ENCODE measurements at regions not wholly inside any gene's neighbourhood (a gene's known extent, or its start where the extent isn't known, plus 50 kb on each side); places are given as distances from the start of the nearest gene placed in this dataset.

DNA sequence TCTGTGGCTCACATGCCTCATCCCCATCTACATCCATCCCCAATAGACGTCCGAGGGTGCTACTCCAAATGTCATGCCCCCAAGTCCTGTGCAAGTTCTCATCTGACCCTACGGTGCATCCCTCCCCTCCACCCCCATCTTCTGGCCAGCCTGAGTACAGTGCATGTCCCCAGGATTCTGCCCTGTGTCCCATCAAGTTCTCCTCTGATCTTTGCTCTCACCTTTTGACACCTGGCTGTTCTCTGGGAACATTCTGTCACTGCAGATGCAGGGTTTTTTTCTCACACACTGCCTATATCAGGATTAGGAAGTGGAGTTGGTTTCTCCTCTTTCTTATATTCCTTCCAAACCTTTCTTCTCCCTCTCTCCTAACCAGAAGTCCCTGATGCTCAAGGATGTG, 377.2 kb downstream of the GADD45G start:
- no peak overlapping the region for H3K9ac ChIP-seq
- WGBS (ENCODE audit: low lambda C conversion rate), result 40% methylated on average over 3 of the region's 3 CpGs
- CTCF ChIA-PET, result interaction anchor here (1.0 kb wide), 1 partner anchor 384 kb away, joined by 3 read pairs; no protein-coding TSS in a partner anchor

GRCh38 chr9:89983411-89983810, 378.6 kb downstream of the GADD45G start:
- CTCF ChIA-PET, result no interaction called here

More for the DNA sequence above, 377.2 kb downstream of the GADD45G start:
- Histone ChIP-seq H3K4me2 (no peak overlapping the region), H3K4me1 (ENCODE audit: control insufficient read depth in 1 of 2, insufficient read depth in 2 of 2, low read depth in 1 of 2, low read length in 1 of 2) (no peaks in the 10 kb centered on the region), H3K27me3 (ENCODE audit: insufficient read depth) (no peaks in the 10 kb centered on the region), H3K79me2 (ENCODE audit: insufficient read depth) (no peaks in the 10 kb centered on the region), H3K9me2 (no peaks in the 10 kb centered on the region), H3K36me3 (replicated peaks in 1 of 2; ENCODE audit: control insufficient read depth in 1 of 2, insufficient read depth in 2 of 2, low read length in 1 of 2) (no peaks in the 10 kb centered on the region), H3K27ac (ENCODE audit: low read depth in 2 of 2, low read length in 1 of 2) (no peak overlapping the region), H3K9me3 (no peaks in the 10 kb centered on the region), H4K20me1 (ENCODE audit: insufficient read depth) (no peaks in the 10 kb centered on the region), H3K4me3 (ENCODE audit: low read depth in 2 of 2, low read length in 1 of 2) (no peak overlapping the region), H2AFZ (ENCODE audit: low read depth) (no peak overlapping the region), H3F3A (replicated peaks; ENCODE audit: insufficient read depth) (no peaks in the 10 kb centered on the region)
- no peak for DNase-seq
- TF ChIP-seq GABPA (IDR thresholded peaks at IDR 0.05; ENCODE audit: low read depth), result no peak
- no peak for TF ChIP-seq RFX5 (IDR thresholded peaks at IDR 0.05; ENCODE audit: low read length)
- no peak for TF ChIP-seq RXRA (IDR thresholded peaks at IDR 0.05; ENCODE audit: borderline replicate concordance, low read depth)
- TF ChIP-seq, protein P1, sequence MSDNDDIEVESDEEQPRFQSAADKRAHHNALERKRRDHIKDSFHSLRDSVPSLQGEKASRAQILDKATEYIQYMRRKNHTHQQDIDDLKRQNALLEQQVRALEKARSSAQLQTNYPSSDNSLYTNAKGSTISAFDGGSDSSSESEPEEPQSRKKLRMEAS (IDR thresholded peaks at IDR 0.05; ENCODE audit: low read depth), result no peak
- TF ChIP-seq MEF2A (IDR thresholded peaks at IDR 0.05; ENCODE audit: borderline replicate concordance, low read depth), result no peak
- TF ChIP-seq, protein P2, sequence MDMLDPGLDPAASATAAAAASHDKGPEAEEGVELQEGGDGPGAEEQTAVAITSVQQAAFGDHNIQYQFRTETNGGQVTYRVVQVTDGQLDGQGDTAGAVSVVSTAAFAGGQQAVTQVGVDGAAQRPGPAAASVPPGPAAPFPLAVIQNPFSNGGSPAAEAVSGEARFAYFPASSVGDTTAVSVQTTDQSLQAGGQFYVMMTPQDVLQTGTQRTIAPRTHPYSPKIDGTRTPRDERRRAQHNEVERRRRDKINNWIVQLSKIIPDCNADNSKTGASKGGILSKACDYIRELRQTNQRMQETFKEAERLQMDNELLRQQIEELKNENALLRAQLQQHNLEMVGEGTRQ (IDR thresholded peaks at IDR 0.05; ENCODE audit: borderline replicate concordance, low read depth, low read length), result no peak
- no peak for TF ChIP-seq MXI1 (IDR thresholded peaks at IDR 0.05; ENCODE audit: low read depth, low read length)
- POLR2A ChIA-PET, result no interaction called here

DNA sequence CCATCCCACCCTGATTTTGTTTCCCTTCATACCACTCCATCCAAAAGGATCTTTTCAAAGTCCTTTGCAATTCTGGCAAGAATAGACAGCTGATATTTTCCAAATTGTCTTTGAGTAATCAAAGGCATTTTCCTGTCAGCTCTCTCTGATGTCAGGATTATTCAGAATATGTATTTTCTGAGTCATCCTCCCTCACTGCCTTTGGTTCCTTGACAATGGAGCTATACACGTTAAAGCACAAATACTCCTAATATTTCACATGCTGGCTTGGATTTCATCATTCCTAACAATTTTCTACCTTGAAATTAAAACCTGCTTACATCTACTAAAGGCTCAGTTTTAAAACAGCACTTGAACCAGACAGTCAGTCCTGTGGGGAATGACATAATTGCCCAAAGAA, 379.4 kb downstream of the GADD45G start:
- CTCF ChIA-PET, result no interaction called here
- H3K4me1 ChIP-seq (ENCODE audit: control insufficient read depth in 1 of 2, insufficient read depth in 2 of 2, low read depth in 1 of 2, low read length in 1 of 2), result no peaks in the 10 kb centered on the region
- H3K9me3 ChIP-seq, result no peaks in the 10 kb centered on the region
- no peak overlapping the region for H3K27ac ChIP-seq (ENCODE audit: low read depth in 2 of 2, low read length in 1 of 2)
- no peak for DNase-seq
- no peaks in the 10 kb centered on the region for H3K9me2 ChIP-seq
- H3K27me3 ChIP-seq (ENCODE audit: insufficient read depth), result no peaks in the 10 kb centered on the region
- WGBS (ENCODE audit: low lambda C conversion rate), result 22% methylated on average over 1 of the region's 1 CpG
- H3K79me2 ChIP-seq (ENCODE audit: insufficient read depth), result no peaks in the 10 kb centered on the region
- TF ChIP-seq, protein P3, sequence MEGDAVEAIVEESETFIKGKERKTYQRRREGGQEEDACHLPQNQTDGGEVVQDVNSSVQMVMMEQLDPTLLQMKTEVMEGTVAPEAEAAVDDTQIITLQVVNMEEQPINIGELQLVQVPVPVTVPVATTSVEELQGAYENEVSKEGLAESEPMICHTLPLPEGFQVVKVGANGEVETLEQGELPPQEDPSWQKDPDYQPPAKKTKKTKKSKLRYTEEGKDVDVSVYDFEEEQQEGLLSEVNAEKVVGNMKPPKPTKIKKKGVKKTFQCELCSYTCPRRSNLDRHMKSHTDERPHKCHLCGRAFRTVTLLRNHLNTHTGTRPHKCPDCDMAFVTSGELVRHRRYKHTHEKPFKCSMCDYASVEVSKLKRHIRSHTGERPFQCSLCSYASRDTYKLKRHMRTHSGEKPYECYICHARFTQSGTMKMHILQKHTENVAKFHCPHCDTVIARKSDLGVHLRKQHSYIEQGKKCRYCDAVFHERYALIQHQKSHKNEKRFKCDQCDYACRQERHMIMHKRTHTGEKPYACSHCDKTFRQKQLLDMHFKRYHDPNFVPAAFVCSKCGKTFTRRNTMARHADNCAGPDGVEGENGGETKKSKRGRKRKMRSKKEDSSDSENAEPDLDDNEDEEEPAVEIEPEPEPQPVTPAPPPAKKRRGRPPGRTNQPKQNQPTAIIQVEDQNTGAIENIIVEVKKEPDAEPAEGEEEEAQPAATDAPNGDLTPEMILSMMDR (IDR thresholded peaks at IDR 0.05), result no peak
- no peak for TF ChIP-seq PBX3 (IDR thresholded peaks at IDR 0.05)
- TF ChIP-seq SMC3 (IDR thresholded peaks at IDR 0.05; ENCODE audit: low read depth, low read length), result no peak
- TF ChIP-seq GABPA (IDR thresholded peaks at IDR 0.05; ENCODE audit: low read depth), result no peak
- no peak for TF ChIP-seq POLR2AphosphoS5 (IDR thresholded peaks at IDR 0.05; ENCODE audit: low read depth, low read length)
- no peak for TF ChIP-seq MXI1 (IDR thresholded peaks at IDR 0.05; ENCODE audit: low read depth, low read length)
- TF ChIP-seq YY1 (IDR thresholded peaks at IDR 0.05; ENCODE audit: low read depth), result no peak
- TF ChIP-seq, protein P4, sequence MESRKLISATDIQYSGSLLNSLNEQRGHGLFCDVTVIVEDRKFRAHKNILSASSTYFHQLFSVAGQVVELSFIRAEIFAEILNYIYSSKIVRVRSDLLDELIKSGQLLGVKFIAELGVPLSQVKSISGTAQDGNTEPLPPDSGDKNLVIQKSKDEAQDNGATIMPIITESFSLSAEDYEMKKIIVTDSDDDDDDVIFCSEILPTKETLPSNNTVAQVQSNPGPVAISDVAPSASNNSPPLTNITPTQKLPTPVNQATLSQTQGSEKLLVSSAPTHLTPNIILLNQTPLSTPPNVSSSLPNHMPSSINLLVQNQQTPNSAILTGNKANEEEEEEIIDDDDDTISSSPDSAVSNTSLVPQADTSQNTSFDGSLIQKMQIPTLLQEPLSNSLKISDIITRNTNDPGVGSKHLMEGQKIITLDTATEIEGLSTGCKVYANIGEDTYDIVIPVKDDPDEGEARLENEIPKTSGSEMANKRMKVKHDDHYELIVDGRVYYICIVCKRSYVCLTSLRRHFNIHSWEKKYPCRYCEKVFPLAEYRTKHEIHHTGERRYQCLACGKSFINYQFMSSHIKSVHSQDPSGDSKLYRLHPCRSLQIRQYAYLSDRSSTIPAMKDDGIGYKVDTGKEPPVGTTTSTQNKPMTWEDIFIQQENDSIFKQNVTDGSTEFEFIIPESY (IDR thresholded peaks at IDR 0.05; ENCODE audit: borderline replicate concordance, low read depth), result no peak
- no peak for TF ChIP-seq SIN3A (IDR thresholded peaks at IDR 0.05; ENCODE audit: borderline replicate concordance, low read depth, low read length)
- no peak for TF ChIP-seq FOXM1 (IDR thresholded peaks at IDR 0.05; ENCODE audit: low read depth)
- TF ChIP-seq EZH2phosphoT487 (IDR thresholded peaks at IDR 0.05; ENCODE audit: borderline replicate concordance, low read depth), result no peak
- H3K4me2 ChIP-seq, result no peak overlapping the region
- POLR2A ChIA-PET, result no interaction called here
- H3K4me3 ChIP-seq (ENCODE audit: low read depth in 2 of 2, low read length in 1 of 2), result no peak overlapping the region
- no peaks in the 10 kb centered on the region for H4K20me1 ChIP-seq (ENCODE audit: insufficient read depth)
- H3F3A ChIP-seq (replicated peaks; ENCODE audit: insufficient read depth), result no peaks in the 10 kb centered on the region
- H2AFZ ChIP-seq (ENCODE audit: low read depth), result no peak overlapping the region
- H3K9ac ChIP-seq, result no peak overlapping the region
- H3K36me3 ChIP-seq (replicated peaks in 1 of 2; ENCODE audit: control insufficient read depth in 1 of 2, insufficient read depth in 2 of 2, low read length in 1 of 2), result no peaks in the 10 kb centered on the region

More at GRCh38 chr9:89983411-89983810, 378.6 kb downstream of the GADD45G start:
- Histone ChIP-seq H3K9me3 (no peaks in the 10 kb centered on the region), H4K20me1 (ENCODE audit: insufficient read depth) (no peaks in the 10 kb centered on the region), H3K4me3 (ENCODE audit: low read depth in 2 of 2, low read length in 1 of 2) (no peak overlapping the region), H3K9me2 (no peaks in the 10 kb centered on the region), H2AFZ (ENCODE audit: low read depth) (no peak overlapping the region), H3K4me2 (no peak overlapping the region), H3K36me3 (replicated peaks in 1 of 2; ENCODE audit: control insufficient read depth in 1 of 2, insufficient read depth in 2 of 2, low read length in 1 of 2) (no peaks in the 10 kb centered on the region), H3K9ac (no peak overlapping the region), H3K79me2 (ENCODE audit: insufficient read depth) (no peaks in the 10 kb centered on the region), H3K27me3 (ENCODE audit: insufficient read depth) (no peaks in the 10 kb centered on the region), H3F3A (replicated peaks; ENCODE audit: insufficient read depth) (no peaks in the 10 kb centered on the region), H3K4me1 (ENCODE audit: control insufficient read depth in 1 of 2, insufficient read depth in 2 of 2, low read depth in 1 of 2, low read length in 1 of 2) (no peaks in the 10 kb centered on the region), H3K27ac (ENCODE audit: low read depth in 2 of 2, low read length in 1 of 2) (no peak overlapping the region)
- WGBS (ENCODE audit: low lambda C conversion rate), result 5% methylated on average over 3 of the region's 3 CpGs
- DNase-seq, result no peak
- TF ChIP-seq POLR2AphosphoS5 (IDR thresholded peaks at IDR 0.05; ENCODE audit: low read depth, low read length) (no peak), CHD2 (IDR thresholded peaks at IDR 0.05; ENCODE audit: low read length, partially characterized antibody) (no peak)
- POLR2A ChIA-PET, result no interaction called here

Data from SK-N-SH (cell line).